HCT116 (cell line): ENCODE measurements at regions not wholly inside any gene's neighbourhood (a gene's known extent, or its start where the extent isn't known, plus 50 kb on each side); places are given as distances from the start of the nearest gene placed in this dataset.

Experiments
- ATAC-seq: fragments of 200-7000 bp; cut with Tn5 transposase; 2 replicates; pipeline ENCODE4 v1.9.1; 2020; ENCODE audit warnings: mild to moderate bottlenecking, moderate library complexity
- BruUV-seq: library from RNA; stranded (reverse); fragments of 400-500 nt; replicated peaks from 2 replicates; lab custom pipeline; 2021; lab: Mats Ljungman, UMichigan
- CTCF ChIA-PET: fragments of 300-600 bp; sonication (Branson Sonifier 250); formaldehyde crosslinking; loops from one replicate; lab custom pipeline; 2021; ENCODE audit warnings: antibody characterized with exemption; lab: Charles Lee
- POLR2A ChIA-PET: fragments of 300-600, 350-600 bp; sonication (Branson Sonifier 250); formaldehyde crosslinking; loops from one replicate; lab custom pipeline; 2021; ENCODE audit warnings: antibody characterized with exemption; lab: Charles Lee
- RAD21 ChIA-PET, 2 experiments: fragments of 300-600 bp; sonication (Branson Sonifier 250); formaldehyde crosslinking; loops; one replicate each; lab custom pipeline; 2023; ENCODE audit warnings: low total read pairs in 2 of 2; ENCODE audit not compliant: uncharacterized antibody in 2 of 2, unreplicated experiment in 2 of 2, low non-redundant PET in 1 of 2; lab: Charles Lee
- DNase-seq: peaks from one replicate; pipeline ENCODE4 v3.0.0-alpha.2; 2010; ENCODE audit warnings: low read depth, low spot score
- H2AFZ ChIP-seq: fragments of 200-600 bp; shearing (Covaris generic), sonication (generic); 2 replicates; pipeline ENCODE4 v1.6.1; 2017; ENCODE audit warnings: low read depth, mixed run types, mixed read lengths, antibody characterized with exemption, low read length; ENCODE audit not compliant: poor library complexity, severe bottlenecking
- H3K27ac ChIP-seq: 2 replicates; pipeline ENCODE4 v1.5.1; 2012; ENCODE audit warnings: low read depth, low read length
- H3K27me3 ChIP-seq: fragments of 200-600 bp; sonication (generic); 2 replicates; pipeline ENCODE4 v1.6.1; 2016; ENCODE audit warnings: mixed run types, low read length, mixed read lengths; ENCODE audit not compliant: insufficient read depth
- H3K36me3 ChIP-seq, 2 experiments: fragments of 200-500 bp in 1 of 2; fragments of 200-600 bp in 1 of 2; sonication (Bioruptor generic) in 1 of 2; sonication (generic) in 1 of 2; 2 replicates each; pipeline versions ENCODE4 v1.5.1 to v1.6.1; 2014 to 2016; ENCODE audit warnings: low read length in 2 of 2, inconsistent platforms in 1 of 2, mixed read lengths in 1 of 2, mixed run types in 1 of 2; ENCODE audit not compliant: insufficient read depth in 2 of 2, control insufficient read depth in 1 of 2
- H3K4me1 ChIP-seq, 2 experiments: fragments of 200-600 bp in 1 of 2; sonication (generic) in 1 of 2; 2 replicates each; pipeline versions ENCODE4 v1.5.1 to v1.6.1; 2012 to 2017; ENCODE audit warnings: low read length in 2 of 2, inconsistent platforms in 1 of 2, mild to moderate bottlenecking in 1 of 2, mixed read lengths in 1 of 2, mixed run types in 1 of 2, moderate library complexity in 1 of 2; ENCODE audit not compliant: insufficient read depth in 2 of 2, control insufficient read depth in 1 of 2
- H3K4me2 ChIP-seq: fragments of 200-600 bp; sonication (generic); 2 replicates; pipeline ENCODE4 v1.6.1; 2017; ENCODE audit warnings: mixed run types, low read length, mixed read lengths
- H3K4me3 ChIP-seq, 2 experiments: fragments of 200-600 bp in 1 of 2; sonication (generic) in 1 of 2; replicated peaks in 1 of 2; 2 replicates each; pipeline ENCODE4 v1.5.1; 2011 to 2016; ENCODE audit warnings: low read length in 2 of 2, control low read depth in 1 of 2, low read depth in 1 of 2, mild to moderate bottlenecking in 1 of 2, mixed read lengths in 1 of 2, mixed run types in 1 of 2
- H3K79me2 ChIP-seq: fragments of 200-600 bp; sonication (generic); 2 replicates; pipeline ENCODE4 v1.6.1; 2017; ENCODE audit warnings: mild to moderate bottlenecking, mixed run types, low read length, moderate library complexity, mixed read lengths; ENCODE audit not compliant: insufficient read depth
- H3K9ac ChIP-seq: fragments of 200-600 bp; sonication (generic); 2 replicates; pipeline ENCODE4 v1.6.1; 2016; ENCODE audit warnings: low read length, mixed read lengths
- H3K9me2 ChIP-seq: fragments of 200-600 bp; sonication (generic), shearing (Covaris generic); 2 replicates; pipeline ENCODE4 v1.6.1; 2017; ENCODE audit warnings: mixed run types, mild to moderate bottlenecking, moderate library complexity; ENCODE audit not compliant: insufficient read depth
- H3K9me3 ChIP-seq, 2 experiments: fragments of 200-500 bp in 1 of 2; fragments of 200-600 bp in 1 of 2; sonication (Bioruptor generic) in 1 of 2; sonication (generic) in 1 of 2; 2 replicates each; pipeline ENCODE4 v1.6.1; 2014 to 2017; ENCODE audit warnings: low read length in 2 of 2, mixed read lengths in 2 of 2, inconsistent platforms in 1 of 2, low read depth in 1 of 2, mild to moderate bottlenecking in 1 of 2, mixed run types in 1 of 2, moderate library complexity in 1 of 2; ENCODE audit not compliant: control insufficient read depth in 1 of 2, insufficient read depth in 1 of 2
- H4K20me1 ChIP-seq: fragments of 200-600 bp; sonication (generic), shearing (Covaris generic); 2 replicates; pipeline ENCODE4 v1.6.1; 2017; ENCODE audit warnings: mixed run types, mild to moderate bottlenecking, moderate library complexity; ENCODE audit not compliant: insufficient read depth
- CEBPB ChIP-seq: IDR thresholded peaks from 2 replicates; pipeline ENCODE4 v1.6.1; 2012; ENCODE audit warnings: low read depth
- EGR1 ChIP-seq: IDR thresholded peaks from 2 replicates; pipeline ENCODE4 v1.6.1; 2012; ENCODE audit warnings: low read depth
- EZH2phosphoT487 ChIP-seq: fragments of 200-600 bp; IDR thresholded peaks from 2 replicates; pipeline ENCODE4 v1.6.1; 2018; ENCODE audit warnings: antibody characterized with exemption, borderline replicate concordance
- SIN3A ChIP-seq: IDR thresholded peaks from 2 replicates; pipeline ENCODE4 v1.6.1; 2012; ENCODE audit warnings: low read depth
- ZNF274 ChIP-seq: fragments of 200-500 bp; sonication (Bioruptor generic); IDR thresholded peaks from 2 replicates; pipeline ENCODE4 v1.6.1; 2014; ENCODE audit warnings: mild to moderate bottlenecking, low read depth, low read length, inconsistent platforms
- intact Hi-C: fragments of 100-400 bp; cut with micrococcal nuclease; formaldehyde crosslinking; loops from 2 replicates; pipeline ENCODE4 v1.10.0; 2022

DNA sequence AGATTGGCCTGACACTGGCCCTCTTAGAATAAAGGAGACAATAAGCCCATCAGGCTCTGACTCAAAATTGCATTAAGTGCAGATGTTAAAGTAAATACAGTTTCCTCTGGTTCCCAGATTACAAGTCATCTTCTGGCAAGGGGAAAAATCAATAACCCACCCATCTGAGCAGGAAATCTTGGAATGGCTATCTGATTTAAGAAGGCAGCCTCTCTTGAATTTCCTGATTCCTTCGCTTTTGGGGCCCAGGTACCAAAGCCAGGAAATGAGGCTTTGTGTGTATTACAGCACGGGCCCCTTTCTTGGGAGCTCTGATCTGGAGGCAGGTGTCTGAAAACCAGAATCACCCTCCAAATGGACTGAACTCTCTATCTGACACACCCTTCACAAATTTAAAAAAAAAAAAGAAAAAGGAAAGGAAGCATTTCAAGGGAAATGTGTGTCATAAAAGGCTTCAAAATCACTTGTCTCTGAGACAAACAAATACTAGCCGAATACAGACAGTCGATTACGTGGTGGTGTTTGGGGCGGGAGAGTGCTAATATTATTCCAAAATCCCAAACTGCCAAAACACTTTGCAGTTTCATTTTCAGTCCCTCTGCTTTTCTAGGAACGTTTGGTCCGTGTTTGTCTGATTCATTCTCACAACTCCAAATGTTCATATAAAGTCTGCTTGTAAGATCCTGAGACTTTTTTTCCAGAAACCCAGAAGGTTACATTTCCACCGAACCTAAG lies 240.9 kb upstream of the CAMK1G start:
- no TSS peak for BruUV-seq
- H3K9ac ChIP-seq, result no peak overlapping the region
- no peaks in the 10 kb centered on the region for H3K9me2 ChIP-seq
- ChIA-PET POLR2A (no interaction called here), CTCF (no interaction called here), RAD21 (no interaction called here)
- H3K4me2 ChIP-seq, result no peak overlapping the region
- no peaks in the 10 kb centered on the region for H3K36me3 ChIP-seq
- DNase-seq, result no peak
- H3K79me2 ChIP-seq, result no peaks in the 10 kb centered on the region
- H4K20me1 ChIP-seq, result no peaks in the 10 kb centered on the region
- H3K4me1 ChIP-seq, result no peaks in the 10 kb centered on the region
- no peak for ATAC-seq
- no peak for TF ChIP-seq EZH2phosphoT487
- intact Hi-C loops, result no loop called here
- H2AFZ ChIP-seq, result no peak overlapping the region
- H3K27me3 ChIP-seq, result peaks cover 30% of the 10 kb centered on the region
- no peak overlapping the region for H3K27ac ChIP-seq
- H3K9me3 ChIP-seq, result no peaks in the 10 kb centered on the region
- H3K4me3 ChIP-seq, result no peak overlapping the region

DNA sequence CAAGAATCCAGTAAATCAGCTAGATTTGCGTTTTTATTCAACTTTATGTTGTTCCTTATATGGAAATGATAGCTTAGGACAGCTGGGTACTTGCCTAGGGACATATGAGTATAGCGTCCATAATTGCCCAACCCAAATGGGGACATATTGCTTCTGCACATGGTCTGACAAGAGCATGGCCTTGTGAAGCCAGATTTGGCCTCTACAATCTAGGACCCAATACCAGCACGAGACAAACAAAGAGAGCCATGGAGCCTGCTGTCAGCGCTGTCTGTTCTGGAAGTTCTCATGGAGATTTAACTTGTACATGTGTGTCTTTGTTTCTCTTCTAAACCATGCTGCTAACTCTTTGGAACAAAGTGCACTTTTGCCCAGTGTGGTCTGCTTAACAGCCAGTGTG lies 240.0 kb upstream of the CAMK1G start:
- no TSS peak for BruUV-seq
- CTCF ChIA-PET, result no interaction called here

More for the DNA sequence above, 240.0 kb upstream of the CAMK1G start:
- Histone ChIP-seq H3K27me3 (peaks cover 30% of the 10 kb centered on the region), H4K20me1 (no peaks in the 10 kb centered on the region), H3K36me3 (no peaks in the 10 kb centered on the region), H3K4me3 (no peak overlapping the region), H3K9me2 (no peaks in the 10 kb centered on the region), H3K4me1 (no peaks in the 10 kb centered on the region), H3K27ac (no peak overlapping the region), H3K9ac (no peak overlapping the region), H2AFZ (no peak overlapping the region), H3K4me2 (no peak overlapping the region), H3K79me2 (no peaks in the 10 kb centered on the region), H3K9me3 (no peaks in the 10 kb centered on the region)
- RAD21 ChIA-PET, result no interaction called here
- ATAC-seq, result no peak
- no peak for DNase-seq
- intact Hi-C loops, result no loop called here
- POLR2A ChIA-PET, result no interaction called here
- TF ChIP-seq EGR1 (no peak), ZNF274 (no peak), SIN3A (no peak), CEBPB (no peak)
